ENCODE measurements at regions not wholly inside any gene's neighbourhood (a gene's known extent, or its start where the extent isn't known, plus 50 kb on each side); places are given as distances from the start of the nearest gene placed in this dataset.

- no peak for DNase-seq
Observed at GRCh38 chr1:229037806-229038405, 233.0 kb upstream of the RAB4A start.

DNA sequence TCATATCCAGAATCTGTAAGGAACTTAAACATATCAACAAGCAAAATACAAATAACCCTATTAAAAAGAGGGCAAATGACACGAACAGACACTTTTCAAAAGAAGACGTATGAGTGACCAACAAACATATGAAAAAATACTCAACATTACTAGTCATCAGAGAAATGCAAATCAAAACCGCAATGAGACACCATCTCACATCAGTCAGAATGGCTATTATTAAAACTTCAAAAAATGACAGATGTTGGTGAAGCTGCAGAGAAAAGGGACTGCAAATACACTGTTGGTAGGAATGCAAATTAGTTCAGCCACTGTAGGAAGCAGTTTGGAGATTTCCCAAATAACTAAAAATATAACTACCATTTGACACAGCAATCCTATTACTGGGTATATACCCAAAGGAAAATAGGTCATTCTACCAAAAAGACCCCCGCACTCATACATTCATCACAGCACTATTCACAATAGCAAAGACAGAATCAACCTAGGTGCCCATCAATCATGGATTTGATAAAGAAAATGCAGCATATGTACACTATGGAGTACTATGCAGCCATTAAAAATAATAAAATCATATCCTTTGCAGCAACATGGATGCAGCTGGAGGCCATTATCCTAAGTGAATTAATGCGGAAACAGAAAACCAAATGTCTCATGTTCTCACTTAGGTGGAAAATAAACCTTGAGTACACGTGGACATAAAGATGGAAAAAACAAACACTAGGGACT lies 230.1 kb upstream of the RAB4A start:
- no peak for DNase-seq

GRCh38 chr1:229041946-229042345 lies 229.0 kb upstream of the RAB4A start:
- DNase-seq, result no peak

DNA sequence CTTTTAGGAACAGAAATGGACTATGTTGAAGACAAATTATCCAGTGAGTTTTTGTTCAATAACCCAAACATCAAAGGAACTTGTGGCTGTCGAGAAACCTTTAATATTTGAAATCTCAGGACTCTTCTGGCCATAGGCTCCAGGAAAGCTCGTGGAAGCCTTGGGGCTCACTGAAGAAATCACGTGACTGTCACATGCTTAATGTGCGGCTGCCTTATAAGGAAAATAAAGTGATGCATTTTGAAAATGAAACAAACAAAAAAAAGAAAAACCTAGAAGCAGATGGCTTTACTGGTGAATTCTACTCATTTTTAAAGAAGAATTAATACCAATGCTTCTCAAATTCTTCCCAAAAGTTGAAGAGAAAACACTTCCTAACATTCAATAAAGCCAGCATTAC lies 228.4 kb upstream of the RAB4A start:
- no peak for DNase-seq

DNA sequence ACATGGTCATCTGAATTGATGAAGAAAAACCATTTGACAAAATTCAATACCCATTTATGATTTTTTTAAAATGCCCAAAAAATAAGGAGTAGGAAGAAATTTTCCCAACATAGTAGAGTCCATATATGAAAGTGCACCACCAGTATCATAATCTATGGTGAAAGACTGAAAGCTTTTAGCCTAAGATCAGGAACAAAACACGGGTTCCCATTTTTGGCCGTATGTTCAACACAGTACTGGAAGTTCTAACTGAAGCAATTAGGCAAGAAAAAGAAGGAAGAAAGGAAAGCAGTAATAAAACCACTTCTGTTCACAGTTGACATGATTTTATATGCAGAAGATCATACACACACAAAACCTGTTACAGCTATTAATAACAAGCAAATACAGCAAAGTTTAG lies 227.8 kb upstream of the RAB4A start:
- no peak for DNase-seq

GRCh38 chr1:229046251-229046853 lies 224.6 kb upstream of the RAB4A start:
- DNase-seq, result no peak

DNA sequence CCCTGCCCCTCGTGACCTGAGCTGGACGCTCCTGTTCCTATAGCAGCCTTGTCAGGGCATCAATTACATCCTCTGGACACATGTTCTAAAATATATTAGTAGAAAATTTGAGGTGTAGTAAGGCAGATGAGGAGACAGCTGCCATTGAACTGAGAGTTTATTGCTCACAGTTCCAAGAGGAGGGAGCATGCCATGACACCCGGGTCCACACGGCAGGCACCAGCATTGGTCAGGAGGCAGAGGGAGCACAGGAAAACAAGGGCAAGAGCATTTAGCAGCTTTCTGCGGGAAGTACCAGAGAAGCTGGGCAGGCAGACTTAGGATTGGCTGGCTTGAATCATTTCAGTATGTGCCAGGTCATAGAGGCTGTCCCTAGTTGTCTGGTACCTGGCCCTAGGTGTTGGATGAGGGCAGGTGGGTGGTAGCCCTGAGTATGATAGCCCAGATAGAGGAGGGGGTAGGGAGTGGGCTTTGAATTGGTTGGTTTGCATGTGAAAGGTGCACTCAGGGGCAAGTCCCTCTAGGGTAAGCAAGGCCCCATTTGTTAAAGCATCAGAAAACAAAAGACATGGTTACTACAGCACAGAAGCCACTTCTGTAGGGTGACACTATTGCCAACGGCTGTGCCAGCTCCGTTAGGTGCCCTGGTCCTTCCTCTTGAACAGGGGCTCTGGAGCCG lies 223.6 kb upstream of the RAB4A start:
- DNase-seq, result no peak

GRCh38 chr1:229047840-229048620 lies 222.9 kb upstream of the RAB4A start:
- no peak for DNase-seq

- DNase-seq, result no peak
Observed at GRCh38 chr1:229048896-229049295, 222.0 kb upstream of the RAB4A start.

GRCh38 chr1:229056046-229056445 lies 214.9 kb upstream of the RAB4A start:
- DNase-seq, result no peak

GRCh38 chr1:229058111-229058561 lies 212.8 kb upstream of the RAB4A start:
- DNase-seq, result no peak

DNA sequence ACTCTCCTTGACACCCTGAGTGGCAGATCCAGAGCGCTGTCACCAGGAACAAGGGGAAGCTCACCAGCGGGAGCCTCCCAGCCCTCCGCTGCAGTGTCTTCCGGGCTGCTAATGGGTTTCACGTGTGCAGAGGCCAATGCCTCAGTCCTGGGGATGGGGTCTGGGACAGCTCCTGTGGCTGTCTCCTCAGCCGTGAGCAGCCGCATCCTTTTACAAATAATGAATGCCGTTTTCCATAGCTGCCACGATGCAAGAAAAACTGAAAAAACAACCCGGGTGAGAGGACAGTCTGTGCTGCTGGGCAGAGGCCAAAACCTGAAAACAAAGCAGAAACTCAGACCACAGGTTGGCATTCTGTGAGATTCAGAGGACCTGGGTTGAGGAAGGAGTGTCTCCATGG lies 212.2 kb upstream of the RAB4A start:
- no peak for DNase-seq

DNA sequence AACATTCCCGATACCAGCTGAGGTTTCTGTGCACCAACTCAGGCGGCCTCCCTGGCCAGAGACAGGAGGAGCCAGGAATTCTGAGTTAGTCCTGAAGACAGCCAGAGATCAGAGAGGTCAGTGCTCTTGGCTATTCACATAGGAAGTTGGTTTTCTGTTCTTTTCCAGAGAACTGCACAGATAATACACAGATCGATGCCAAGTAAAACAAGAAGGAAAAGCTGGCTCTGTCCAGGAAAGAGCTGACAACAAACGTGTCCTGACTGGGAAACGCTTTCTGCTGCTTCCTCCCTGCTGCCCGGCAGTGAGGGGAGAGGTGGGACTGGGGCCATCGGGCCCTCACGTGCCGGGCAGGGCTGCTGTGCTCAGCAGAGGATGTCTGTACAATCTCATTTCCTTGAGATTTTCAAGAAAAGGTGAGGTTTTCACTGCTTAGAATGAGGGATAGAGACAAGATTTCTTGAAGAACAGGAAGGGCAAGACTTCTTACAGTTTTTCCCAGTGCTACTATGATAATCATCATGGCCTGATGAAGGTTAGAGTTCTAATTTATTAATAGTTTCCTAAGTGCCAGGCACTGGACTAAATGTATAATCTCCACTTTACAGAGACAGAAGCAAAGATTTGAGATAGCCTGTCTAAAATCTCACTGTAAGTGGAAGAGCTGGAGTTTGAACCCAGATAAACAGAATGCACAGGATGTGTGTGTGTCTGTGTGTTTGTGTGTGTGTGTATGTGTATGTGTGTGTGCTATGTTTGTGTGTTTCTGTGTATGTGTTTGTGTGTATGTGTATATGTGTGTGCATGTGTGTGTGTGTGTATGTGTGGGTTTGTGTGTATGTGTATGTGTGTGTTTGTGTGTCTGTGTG lies 211.0 kb upstream of the RAB4A start:
- no peak for DNase-seq

- no peak for DNase-seq
Observed at GRCh38 chr1:229062135-229062534, 208.8 kb upstream of the RAB4A start.

GRCh38 chr1:229063154-229063773 lies 207.6 kb upstream of the RAB4A start:
- DNase-seq, result no peak

DNA sequence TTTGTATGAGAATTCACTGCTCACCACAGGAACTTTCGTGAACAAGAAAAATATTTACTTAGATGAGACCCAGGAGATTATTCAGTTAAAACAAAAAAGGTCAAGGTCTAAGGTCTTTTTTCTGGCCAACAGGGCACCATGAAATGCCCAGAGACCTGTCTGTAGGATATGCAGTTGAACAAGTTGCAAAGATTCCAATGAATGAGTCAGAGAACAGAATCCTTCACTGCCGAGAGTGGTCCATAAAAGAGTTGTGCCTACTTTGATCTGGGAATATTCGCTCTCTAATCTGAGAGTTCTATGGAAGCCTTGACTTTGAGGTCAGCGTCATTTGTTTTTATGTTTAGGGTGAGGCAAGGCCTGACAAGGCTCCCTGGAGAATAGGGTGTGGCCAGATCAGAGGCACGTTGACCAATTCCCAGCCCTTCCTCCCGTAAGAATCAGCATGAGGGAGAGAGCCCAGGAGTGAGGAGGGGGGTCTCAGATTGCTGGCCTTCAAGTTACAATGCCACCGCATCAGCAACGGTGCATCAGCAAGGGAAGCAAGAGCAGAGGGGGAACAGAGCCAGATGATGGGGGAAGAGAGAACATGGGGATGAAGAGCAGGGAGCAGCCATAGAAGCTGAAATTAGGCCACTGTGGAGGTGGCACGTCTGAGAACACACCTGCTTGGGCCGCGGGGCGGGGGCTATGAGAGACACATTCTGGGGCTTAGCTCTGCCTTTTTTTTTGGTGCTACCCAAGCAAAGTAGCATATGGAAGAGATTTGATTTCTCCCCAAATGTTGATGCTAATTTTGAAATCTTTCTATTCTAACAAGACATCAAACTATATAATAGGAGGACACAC lies 206.4 kb upstream of the RAB4A start:
- no peak for DNase-seq

DNA sequence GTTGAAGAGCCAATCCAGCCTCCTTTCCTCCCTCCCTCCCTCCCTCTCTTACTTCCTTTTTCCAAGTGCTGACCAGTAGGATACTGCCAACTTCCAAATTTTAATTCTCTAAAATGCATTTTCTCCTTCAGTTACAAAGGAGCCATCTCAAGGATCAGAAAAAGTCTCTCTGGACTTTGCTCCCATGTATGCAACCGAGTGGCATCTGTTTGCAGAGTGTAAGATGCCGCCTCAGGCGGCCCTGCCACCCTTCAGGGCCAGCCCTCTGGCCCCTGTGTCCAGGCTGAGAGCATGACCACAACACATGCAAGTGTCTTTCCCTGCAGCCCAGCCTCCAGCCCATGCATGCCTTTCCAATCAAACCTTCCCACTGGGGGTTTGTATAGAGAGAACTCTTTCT lies 205.3 kb upstream of the RAB4A start:
- DNase-seq, result no peak

GRCh38 chr1:229066591-229066990 lies 204.3 kb upstream of the RAB4A start:
- no peak for DNase-seq

DNA sequence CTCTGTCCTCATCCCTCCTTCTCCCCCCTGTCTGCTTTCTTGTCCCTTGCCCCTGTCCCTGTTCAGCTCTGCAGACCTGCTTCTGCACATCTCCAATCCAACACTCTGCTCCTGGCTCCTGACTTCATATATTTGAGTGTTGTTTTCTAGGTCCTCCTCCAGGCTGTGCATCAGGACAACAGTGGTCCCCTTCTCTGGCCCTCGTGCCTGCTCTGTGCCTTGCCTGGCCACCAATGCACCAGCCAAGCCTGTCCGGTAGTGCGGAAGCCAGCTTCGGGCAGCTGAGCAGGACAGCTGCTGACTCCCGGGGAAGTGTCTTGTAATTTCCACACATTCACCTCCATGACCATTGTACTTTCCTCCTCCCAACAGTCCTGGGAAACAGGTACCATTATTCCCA lies 203.4 kb upstream of the RAB4A start:
- no peak for DNase-seq

- no peak for DNase-seq
Observed at GRCh38 chr1:229068270-229068987, 202.5 kb upstream of the RAB4A start.
